NB4 (cell line): ENCODE measurements at regions not wholly inside any gene's neighbourhood (a gene's known extent, or its start where the extent isn't known, plus 50 kb on each side); places are given as distances from the start of the nearest gene placed in this dataset.

Experiments used
- POLR2A ChIP-seq: IDR thresholded peaks from 2 replicates; pipeline ENCODE4 v1.6.1; 2011; ENCODE audit warnings: mild to moderate bottlenecking; ENCODE audit not compliant: insufficient read length; ENCODE audit errors: extremely low read depth
- TF ChIP-seq, protein P1 (sequence below): IDR thresholded peaks from one replicate; pipeline ENCODE4 v1.5.1; 2012; ENCODE audit warnings: low read depth, low read length
- TF ChIP-seq, protein P2 (sequence below): IDR thresholded peaks from 2 replicates; pipeline ENCODE4 v1.6.1; 2011; ENCODE audit warnings: low read depth, low read length

DNA sequence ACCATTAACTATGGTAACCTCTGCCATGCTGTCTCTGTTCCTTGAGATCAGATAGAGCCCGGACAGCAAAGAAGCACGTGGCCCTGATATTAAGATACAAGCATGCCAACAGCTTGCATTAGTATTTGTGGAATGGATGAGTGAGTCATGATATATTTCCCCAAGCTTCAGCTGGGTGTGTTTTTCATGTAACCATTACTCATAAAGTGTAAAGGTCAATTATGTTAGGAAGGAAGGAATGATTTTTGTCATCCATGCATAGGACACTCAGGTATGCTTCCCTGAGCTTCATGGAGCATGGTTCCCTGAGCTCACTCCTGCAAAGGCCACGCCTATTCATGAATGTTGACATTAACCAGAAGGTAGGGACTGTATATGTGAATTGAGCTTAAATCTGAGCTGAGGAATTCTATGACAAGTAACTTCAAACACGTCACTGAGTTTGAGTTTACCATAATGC lies 74.6 kb downstream of the ARL4C start:
- TF ChIP-seq, protein P1, sequence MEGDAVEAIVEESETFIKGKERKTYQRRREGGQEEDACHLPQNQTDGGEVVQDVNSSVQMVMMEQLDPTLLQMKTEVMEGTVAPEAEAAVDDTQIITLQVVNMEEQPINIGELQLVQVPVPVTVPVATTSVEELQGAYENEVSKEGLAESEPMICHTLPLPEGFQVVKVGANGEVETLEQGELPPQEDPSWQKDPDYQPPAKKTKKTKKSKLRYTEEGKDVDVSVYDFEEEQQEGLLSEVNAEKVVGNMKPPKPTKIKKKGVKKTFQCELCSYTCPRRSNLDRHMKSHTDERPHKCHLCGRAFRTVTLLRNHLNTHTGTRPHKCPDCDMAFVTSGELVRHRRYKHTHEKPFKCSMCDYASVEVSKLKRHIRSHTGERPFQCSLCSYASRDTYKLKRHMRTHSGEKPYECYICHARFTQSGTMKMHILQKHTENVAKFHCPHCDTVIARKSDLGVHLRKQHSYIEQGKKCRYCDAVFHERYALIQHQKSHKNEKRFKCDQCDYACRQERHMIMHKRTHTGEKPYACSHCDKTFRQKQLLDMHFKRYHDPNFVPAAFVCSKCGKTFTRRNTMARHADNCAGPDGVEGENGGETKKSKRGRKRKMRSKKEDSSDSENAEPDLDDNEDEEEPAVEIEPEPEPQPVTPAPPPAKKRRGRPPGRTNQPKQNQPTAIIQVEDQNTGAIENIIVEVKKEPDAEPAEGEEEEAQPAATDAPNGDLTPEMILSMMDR, result no peak
- TF ChIP-seq POLR2A, result no peak
- TF ChIP-seq, protein P2, sequence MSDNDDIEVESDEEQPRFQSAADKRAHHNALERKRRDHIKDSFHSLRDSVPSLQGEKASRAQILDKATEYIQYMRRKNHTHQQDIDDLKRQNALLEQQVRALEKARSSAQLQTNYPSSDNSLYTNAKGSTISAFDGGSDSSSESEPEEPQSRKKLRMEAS, result peak; percentile 29; the same call in 1 of the 2 replicates
